ENCODE measurements at regions not wholly inside any gene's neighbourhood (a gene's known extent, or its start where the extent isn't known, plus 50 kb on each side); places are given as distances from the start of the nearest gene placed in this dataset.

DNA sequence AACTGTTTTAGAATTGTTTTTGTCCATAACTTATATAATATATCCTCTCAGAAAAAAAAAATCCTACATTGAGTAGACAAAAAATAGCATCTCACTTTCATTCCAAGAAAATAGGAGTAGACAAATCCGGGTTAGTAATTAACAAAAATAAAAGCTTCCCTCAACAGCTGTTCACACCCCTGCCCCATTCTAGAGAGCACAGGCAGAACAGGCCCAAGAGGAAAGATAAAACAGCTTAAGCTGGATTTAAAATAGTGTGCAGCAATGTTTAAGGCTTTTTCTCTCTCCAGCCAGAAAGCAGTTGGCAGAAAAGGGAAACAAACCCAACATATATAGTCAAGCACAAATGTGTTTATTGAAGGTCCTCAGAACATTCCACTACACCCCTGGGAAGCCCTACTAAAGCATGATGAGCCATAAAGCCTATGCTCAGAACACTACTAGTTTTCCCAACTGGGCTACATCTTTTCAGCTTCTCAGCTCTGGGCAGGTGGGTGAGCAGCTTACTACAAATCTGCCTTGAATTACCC is 189.9 kb downstream of the MTERF1 start:
- TF ChIP-seq SREBF2 (CRISPR knock-in tag; IDR thresholded peaks at IDR 0.05) (no peak), KDM5B (IDR thresholded peaks at IDR 0.05; ENCODE audit: insufficient replicate concordance, low read depth, low read length) (no peak), ETV6 (IDR thresholded peaks at IDR 0.05; ENCODE audit: borderline replicate concordance in 1 of 2, low read depth in 2 of 2, low read length in 1 of 2) (no peak), ETV6 (CRISPR knock-in tag; IDR thresholded peaks at IDR 0.05; ENCODE audit: borderline replicate concordance) (no peak), NBN (IDR thresholded peaks at IDR 0.05; ENCODE audit: low read depth) (no peak), YY1 (IDR thresholded peaks at IDR 0.05; ENCODE audit: borderline replicate concordance in 1 of 3, control insufficient read depth in 1 of 3, extremely low read depth in 1 of 3, insufficient read depth in 3 of 3, insufficient read length in 1 of 3, insufficient replicate concordance in 2 of 3, low read depth in 1 of 3, low read length in 2 of 3) (no peak), BHLHE40 (IDR thresholded peaks at IDR 0.05; ENCODE audit: low read length) (no peak), TAF1 (IDR thresholded peaks at IDR 0.05; ENCODE audit: control insufficient read depth, extremely low read depth, insufficient read depth, low read length, severe bottlenecking) (no peak), POLR2G (IDR thresholded peaks at IDR 0.05; ENCODE audit: low read depth, low read length) (no peak), HIVEP1 (CRISPR knock-in tag; IDR thresholded peaks at IDR 0.05) (no peak)
- TF ChIP-seq, protein P1, sequence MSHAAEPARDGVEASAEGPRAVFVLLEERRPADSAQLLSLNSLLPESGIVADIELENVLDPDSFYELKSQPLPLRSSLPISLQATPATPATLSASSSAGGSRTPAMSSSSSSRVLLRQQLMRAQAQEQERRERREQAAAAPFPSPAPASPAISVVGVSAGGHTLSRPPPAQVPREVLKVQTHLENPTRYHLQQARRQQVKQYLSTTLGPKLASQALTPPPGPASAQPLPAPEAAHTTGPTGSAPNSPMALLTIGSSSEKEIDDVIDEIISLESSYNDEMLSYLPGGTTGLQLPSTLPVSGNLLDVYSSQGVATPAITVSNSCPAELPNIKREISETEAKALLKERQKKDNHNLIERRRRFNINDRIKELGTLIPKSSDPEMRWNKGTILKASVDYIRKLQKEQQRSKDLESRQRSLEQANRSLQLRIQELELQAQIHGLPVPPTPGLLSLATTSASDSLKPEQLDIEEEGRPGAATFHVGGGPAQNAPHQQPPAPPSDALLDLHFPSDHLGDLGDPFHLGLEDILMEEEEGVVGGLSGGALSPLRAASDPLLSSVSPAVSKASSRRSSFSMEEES (CRISPR knock-in tag; IDR thresholded peaks at IDR 0.05), result no peak
- TF ChIP-seq, protein P2, sequence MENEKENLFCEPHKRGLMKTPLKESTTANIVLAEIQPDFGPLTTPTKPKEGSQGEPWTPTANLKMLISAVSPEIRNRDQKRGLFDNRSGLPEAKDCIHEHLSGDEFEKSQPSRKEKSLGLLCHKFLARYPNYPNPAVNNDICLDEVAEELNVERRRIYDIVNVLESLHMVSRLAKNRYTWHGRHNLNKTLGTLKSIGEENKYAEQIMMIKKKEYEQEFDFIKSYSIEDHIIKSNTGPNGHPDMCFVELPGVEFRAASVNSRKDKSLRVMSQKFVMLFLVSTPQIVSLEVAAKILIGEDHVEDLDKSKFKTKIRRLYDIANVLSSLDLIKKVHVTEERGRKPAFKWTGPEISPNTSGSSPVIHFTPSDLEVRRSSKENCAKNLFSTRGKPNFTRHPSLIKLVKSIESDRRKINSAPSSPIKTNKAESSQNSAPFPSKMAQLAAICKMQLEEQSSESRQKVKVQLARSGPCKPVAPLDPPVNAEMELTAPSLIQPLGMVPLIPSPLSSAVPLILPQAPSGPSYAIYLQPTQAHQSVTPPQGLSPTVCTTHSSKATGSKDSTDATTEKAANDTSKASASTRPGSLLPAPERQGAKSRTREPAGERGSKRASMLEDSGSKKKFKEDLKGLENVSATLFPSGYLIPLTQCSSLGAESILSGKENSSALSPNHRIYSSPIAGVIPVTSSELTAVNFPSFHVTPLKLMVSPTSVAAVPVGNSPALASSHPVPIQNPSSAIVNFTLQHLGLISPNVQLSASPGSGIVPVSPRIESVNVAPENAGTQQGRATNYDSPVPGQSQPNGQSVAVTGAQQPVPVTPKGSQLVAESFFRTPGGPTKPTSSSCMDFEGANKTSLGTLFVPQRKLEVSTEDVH (IDR thresholded peaks at IDR 0.05; ENCODE audit: low read depth, partially characterized antibody), result no peak
- TF ChIP-seq, protein P3, sequence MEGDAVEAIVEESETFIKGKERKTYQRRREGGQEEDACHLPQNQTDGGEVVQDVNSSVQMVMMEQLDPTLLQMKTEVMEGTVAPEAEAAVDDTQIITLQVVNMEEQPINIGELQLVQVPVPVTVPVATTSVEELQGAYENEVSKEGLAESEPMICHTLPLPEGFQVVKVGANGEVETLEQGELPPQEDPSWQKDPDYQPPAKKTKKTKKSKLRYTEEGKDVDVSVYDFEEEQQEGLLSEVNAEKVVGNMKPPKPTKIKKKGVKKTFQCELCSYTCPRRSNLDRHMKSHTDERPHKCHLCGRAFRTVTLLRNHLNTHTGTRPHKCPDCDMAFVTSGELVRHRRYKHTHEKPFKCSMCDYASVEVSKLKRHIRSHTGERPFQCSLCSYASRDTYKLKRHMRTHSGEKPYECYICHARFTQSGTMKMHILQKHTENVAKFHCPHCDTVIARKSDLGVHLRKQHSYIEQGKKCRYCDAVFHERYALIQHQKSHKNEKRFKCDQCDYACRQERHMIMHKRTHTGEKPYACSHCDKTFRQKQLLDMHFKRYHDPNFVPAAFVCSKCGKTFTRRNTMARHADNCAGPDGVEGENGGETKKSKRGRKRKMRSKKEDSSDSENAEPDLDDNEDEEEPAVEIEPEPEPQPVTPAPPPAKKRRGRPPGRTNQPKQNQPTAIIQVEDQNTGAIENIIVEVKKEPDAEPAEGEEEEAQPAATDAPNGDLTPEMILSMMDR (IDR thresholded peaks at IDR 0.05 in 2 of 3, conservative IDR thresholded peaks at IDR 0.05 in 1 of 3; ENCODE audit: insufficient read depth in 2 of 3, low read depth in 1 of 3, low read length in 3 of 3), result no peak
- TF ChIP-seq, protein P4, sequence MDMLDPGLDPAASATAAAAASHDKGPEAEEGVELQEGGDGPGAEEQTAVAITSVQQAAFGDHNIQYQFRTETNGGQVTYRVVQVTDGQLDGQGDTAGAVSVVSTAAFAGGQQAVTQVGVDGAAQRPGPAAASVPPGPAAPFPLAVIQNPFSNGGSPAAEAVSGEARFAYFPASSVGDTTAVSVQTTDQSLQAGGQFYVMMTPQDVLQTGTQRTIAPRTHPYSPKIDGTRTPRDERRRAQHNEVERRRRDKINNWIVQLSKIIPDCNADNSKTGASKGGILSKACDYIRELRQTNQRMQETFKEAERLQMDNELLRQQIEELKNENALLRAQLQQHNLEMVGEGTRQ (CRISPR knock-in tag; IDR thresholded peaks at IDR 0.05), result no peak
- TF ChIP-seq, protein P5, sequence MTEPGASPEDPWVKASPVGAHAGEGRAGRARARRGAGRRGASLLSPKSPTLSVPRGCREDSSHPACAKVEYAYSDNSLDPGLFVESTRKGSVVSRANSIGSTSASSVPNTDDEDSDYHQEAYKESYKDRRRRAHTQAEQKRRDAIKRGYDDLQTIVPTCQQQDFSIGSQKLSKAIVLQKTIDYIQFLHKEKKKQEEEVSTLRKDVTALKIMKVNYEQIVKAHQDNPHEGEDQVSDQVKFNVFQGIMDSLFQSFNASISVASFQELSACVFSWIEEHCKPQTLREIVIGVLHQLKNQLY (CRISPR knock-in tag; conservative IDR thresholded peaks at IDR 0.05), result no peak
